GM18870 (cell line): ENCODE measurements at regions not wholly inside any gene's neighbourhood (a gene's known extent, or its start where the extent isn't known, plus 50 kb on each side); places are given as distances from the start of the nearest gene placed in this dataset.

ENCODE experiments used
- ATAC-seq: cut with Tn5 transposase; IDR thresholded peaks from one replicate; pipeline ENCODE4 v1.9.1; 2021; ENCODE audit warnings: moderate library complexity; ENCODE audit not compliant: unreplicated experiment

DNA sequence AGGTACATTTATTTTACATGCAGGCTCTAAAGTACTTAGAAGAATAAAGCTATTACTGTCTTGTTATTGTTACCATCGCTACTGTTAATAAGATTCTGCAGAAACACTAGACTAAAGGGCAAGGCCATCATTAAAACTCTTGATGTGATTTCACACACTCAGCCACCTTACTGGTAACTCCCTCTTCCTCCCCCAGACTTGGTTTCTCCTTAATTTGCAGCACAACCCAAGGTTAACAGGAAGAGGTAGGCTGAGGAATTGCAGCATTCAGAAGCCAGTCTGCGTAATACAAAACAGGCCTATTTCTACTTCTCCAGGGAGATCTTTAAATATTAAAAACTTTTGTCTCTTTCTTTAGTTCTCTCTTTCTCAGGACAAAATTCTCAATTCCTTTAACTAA lies 210.3 kb downstream of the BTG1 start:
- no peak for ATAC-seq

DNA sequence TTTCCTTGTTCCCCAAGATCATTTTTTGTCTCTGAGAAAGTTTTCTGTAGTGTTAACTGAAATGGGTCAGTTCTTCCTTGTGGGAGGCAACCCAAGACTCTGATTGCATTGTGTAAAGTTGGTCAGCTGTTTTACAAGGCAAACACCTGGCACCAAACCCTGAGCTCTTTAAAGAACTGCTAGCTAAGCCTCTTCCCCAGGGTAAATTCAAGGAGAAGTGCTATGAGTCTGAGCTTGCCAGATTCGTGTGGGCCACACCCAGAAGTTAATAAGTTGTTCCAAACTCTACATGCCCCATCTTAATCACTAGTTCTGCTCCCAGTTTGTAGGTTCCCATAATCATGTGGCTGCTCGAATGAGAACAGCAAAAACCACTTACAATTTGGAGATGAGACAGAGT lies 214.5 kb downstream of the BTG1 start:
- ATAC-seq: no peak

DNA sequence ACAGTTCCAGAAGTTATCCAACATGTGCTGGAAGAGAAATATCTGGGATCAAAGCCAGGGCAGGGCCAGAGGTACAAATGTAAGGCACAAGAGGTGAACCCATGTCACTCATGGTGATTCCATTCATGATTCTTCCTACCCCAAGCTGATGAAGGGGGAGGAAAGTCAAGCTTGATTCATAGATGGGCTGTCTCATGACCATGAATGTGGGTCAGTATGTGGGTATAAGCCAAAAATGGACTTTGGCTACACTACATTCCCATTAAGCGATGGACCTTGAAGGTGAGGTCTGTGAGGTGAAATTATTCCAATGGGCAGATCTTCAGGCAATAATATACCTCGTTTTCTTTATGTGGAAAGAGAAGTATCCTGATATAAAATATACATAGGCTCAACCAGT lies 217.1 kb downstream of the BTG1 start:
- ATAC-seq: no peak

DNA sequence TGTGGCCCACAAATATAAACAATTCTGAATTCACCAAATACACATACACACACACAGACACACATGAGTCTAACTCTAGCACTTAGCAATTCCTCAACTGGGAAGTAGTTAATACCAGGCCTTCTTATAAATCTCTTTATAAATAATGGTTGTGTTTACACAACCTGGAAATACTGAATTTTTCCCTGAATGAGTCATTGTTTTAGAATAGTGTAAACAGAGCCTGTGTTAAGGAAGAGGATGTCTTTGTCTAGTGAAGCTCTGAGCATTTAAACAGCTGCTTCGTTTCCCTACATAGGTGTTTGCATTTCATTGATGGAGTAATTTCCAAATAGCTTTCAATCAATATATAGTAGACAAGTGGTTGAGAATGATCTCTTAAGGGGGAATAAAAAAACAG lies 218.8 kb downstream of the BTG1 start:
- ATAC-seq: no peak

DNA sequence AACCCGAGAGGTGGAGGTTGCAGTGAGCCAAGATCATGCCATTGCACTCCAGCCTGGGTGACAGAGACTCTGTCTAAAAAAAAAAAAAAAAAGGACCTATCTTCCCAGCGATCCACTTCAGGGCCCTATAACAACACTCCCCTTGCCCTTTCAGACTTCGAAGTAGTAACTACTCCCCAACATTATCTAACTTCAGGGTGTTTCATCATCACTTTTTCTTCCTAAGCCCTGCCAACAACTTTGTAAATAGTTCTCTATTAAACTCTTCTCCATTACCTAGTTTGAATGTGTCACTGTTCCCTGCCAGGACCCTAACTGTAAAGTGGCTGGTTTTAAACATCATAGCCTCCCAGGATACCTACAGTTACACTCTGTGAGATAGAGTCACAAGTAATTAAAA lies 220.8 kb downstream of the BTG1 start:
- ATAC-seq: no peak

DNA sequence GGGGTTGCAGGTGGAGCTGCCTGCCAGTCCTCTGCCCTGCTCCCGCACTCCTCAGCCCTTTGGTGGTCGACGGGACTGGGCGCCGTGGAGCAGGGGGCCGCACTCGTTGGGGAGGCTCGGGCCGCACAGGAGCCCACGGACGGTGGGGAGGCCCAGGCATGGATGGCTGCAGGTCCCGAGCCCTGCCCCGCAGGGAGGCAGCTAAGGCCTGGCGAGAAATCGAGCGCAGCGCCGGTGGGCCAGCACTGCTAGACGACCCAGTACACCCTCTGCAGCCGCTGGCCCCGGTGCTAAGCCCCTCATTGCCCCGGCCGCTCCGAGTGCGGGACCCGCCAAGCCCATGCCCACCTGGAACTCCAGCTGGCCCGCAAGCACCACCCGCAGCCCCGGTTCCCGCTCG lies 221.8 kb downstream of the BTG1 start:
- no peak for ATAC-seq

DNA sequence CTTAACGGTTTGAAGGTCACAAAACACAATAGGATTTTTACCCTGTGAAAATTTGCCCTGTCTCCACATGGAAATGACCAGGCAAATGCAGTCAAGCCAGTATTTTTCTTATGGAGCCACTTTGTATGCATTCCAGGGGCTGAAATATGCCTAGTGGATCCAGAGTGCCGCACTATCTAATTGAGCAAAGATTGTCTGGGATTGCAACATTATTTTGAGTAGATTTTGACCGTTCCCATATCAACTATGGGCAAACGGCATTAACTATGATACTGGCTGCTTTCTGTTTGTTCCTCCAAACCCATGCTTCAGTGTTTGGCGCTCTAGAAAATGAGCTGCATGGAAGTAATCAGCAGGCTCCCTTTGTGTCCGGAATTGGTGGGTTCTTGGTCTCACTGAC lies 223.0 kb downstream of the BTG1 start:
- no peak for ATAC-seq

DNA sequence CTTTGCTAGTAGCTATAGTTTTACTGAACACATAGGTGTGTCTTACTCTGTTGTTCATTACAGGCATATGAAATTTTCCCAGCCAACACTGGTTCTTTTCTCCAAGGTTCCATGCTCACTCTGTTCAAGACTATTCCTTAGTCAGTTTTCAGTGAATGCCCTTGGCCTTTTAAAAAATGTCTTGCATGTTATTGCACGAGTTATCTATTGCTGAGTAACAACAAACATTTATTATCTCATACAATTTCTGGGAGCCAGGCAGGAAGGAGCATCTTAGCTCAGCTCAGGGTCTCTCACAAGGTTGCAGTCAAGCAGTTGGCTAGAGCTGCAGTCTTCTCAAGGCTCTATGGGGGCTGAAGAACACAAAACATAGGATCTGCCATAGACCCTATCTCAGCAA lies 223.5 kb downstream of the BTG1 start:
- no peak for ATAC-seq

DNA sequence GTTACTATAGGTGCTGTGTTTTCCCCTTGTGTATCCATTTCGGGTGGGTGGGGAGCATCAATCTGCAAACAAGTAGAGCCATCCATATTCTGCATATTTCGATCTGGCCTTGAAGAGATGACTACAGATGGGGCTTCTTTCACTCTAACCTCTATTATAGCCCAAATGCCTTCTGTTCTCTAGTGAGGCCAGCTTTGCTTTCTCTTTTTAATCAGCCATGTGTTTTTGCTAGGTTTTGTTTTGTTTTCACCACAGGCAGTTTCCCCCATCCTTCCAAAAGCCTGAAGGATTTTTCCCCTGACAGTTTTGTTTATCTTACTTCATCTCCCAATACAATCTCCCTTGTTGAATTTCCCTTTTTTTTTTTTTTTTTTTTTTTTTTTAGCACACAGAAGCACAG lies 224.1 kb downstream of the BTG1 start:
- no peak for ATAC-seq

DNA sequence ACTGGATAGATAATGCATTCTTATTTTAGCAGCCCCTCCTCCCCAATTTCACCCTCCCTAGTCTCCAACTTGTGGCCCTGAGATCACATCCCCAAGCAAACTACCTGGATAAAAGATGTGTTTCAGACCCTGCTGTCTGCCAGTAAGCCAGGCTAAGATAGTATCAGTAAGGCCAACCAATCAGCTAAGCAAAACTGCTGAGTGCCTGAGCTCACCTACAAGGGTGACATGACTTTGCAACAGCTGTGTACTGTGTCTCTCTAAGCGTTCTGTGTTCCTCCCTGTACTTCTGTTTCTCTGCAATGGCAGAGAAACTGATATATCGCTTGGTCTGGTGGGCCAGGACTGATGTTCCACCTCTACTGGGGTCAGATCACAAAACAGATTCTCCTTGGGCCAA lies 224.9 kb downstream of the BTG1 start:
- no peak for ATAC-seq

DNA sequence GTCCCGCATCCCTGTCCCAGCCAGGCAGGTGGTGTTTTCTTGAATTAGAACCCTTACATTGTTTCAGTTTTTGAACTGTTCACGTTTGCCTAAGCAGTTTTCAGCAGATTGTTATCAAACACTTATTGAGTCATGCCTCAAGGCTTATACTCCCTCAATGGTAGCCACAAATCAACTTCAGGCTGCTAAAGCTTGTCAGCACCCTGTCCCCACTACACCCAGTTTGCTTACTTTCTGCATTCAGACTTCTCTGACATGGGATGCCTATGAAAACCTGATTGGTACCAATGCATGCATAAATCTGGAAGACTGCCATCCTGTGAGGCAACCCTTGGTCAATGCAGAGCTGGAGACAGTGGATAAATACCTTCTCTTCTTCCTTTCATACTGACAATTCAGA lies 225.4 kb downstream of the BTG1 start:
- no peak for ATAC-seq

DNA sequence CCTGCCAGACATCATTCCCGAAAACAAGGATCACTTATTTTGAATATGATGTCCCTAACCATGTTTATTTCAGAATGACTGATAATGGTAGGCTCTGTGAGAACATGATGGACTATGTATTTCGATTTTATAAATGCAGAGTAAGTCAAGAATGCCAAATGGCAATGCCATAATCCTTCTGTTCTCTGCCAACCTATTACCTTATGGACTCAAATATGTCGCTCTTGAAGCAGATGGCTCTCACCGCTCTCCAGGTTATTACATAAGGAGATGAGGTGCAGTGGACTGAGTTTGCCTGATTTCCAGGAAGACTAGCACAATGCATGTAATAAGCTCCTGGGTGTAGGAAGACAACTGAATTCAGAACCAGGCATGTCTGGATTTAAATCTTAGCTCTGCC lies 227.2 kb downstream of the BTG1 start:
- ATAC-seq: no peak

DNA sequence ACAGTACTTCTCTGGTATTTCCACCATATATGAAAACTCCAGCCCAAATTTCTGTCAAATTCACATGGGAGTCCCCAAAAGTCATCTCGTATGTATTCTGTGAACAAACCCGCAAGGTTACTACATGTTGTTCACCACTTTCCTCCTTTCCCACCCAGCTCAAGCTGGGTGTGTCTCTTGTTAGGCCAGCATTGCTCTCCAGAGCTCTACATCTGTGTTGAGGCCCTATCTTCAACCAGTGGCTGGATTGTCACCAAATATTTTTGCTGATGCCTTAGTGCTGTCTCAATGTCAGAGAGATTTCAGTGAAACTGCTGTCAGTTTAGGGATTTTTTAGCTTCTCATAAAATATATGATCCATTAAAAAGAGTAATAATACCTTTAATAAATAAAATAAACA lies 230.9 kb downstream of the BTG1 start:
- no peak for ATAC-seq

DNA sequence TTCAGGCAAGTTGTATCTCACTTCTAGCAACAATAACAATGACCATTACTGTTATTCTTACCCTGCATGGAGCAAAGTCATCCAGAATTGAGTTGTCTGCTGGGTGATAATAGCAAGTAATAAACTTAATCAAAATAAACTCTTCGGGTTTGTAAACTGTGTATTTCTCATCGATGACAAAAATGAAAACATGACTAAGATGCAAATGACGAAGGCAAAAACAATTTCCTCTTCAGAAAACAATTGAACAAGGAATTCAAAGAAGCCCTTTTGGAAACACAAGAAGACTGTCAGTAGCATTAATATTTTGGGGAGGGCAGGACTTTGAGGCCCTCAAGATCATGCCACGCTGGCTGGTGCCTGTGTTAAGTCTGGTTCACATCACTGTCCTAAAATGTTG lies 232.0 kb downstream of the BTG1 start:
- ATAC-seq: no peak

DNA sequence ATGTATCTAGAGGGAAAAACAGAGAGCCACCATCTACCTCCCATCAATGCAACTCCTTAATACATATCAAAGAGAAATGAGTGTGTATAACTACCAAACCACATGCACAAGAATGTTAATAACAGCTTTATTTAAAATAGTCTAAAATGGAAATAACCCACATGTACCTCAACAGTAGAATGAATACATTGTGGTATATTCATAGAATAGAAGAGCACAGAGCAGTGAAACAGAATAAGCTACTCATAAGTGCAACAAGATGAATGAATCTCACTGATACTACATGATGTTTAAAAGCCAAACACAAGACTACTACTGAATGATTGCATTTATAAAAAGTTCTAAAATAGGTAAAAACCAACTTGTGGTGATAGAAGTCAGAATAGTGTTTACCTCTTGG lies 232.5 kb downstream of the BTG1 start:
- no peak for ATAC-seq

DNA sequence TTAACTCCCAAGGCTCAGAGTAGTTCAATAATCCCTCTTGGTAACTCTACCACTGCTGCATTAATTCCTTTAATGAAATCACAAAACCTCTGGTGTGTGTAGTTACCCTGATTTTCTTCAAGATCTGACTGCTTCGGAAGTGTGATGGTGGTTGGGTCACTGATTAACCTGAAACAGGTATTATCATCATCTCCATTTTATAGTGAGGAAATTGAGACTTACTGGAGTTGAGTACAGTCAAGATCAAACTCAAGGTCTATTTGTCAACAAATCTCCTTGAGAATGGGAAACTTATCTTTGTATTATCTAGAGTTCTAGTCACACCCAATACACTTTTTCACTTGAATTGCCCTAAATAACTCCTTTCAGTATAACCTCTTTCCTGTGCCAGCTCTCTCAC lies 233.5 kb downstream of the BTG1 start:
- no peak for ATAC-seq

DNA sequence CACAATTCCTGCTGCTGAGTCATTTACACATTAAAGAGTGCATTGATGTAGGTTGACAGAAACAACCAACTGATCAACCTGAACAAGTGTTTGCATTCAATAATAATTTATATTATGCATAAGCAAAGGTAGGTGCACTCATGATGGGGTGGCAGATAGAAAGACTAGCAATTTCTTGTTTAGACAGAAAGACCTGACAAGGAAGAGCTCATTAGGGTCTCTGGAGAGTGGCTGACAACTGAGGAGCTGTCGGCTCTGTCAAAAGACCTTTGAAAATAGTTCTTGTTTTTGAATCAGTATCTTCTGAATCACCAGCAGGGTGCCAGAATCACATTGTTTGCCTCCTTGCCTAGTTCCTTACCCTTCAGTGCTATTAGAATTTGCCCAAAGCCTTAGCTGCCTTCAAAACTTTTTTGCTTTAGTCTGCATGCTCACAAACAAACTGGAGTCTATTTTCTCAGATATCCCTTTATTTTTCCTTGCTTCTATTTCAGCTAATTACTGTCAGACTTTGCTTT lies 234.7 kb downstream of the BTG1 start:
- ATAC-seq: no peak

DNA sequence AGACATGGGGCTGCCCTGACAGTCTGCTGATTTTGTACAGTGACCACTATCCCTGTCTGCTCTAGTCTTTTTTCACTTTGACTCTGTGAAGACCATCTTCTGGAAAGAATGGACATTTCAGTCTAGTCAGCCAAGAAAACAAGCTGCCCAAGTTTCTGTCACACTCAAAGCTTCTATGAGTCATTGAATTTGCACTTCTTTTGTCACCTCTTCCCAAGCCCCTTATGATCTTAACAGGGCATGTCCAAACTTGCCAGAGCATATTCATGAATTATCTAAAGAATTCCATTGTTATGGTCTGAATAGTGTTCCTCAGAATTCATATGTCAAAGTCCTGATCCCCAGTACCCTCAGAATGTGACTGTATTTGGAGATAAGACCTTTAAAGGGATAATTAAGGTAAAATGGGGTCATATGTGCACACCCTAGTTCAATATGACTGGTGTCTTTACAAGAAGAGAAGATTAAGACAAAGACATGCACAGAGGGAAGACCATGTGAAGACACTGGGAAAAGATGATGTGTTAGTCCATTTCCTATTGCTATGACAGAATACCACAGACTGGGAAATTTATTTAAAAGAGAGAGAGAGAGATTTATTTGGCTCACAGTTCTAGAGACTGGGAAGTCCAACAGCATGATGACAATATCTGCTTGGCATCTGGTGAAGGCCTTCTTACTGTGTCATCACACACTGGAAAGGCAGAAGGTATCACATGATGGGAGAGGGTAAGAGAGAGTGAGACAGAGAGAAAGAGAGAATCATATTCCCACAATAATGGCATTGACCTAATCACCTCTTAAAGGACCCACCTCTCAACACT lies 242.6 kb downstream of the BTG1 start:
- no peak for ATAC-seq

DNA sequence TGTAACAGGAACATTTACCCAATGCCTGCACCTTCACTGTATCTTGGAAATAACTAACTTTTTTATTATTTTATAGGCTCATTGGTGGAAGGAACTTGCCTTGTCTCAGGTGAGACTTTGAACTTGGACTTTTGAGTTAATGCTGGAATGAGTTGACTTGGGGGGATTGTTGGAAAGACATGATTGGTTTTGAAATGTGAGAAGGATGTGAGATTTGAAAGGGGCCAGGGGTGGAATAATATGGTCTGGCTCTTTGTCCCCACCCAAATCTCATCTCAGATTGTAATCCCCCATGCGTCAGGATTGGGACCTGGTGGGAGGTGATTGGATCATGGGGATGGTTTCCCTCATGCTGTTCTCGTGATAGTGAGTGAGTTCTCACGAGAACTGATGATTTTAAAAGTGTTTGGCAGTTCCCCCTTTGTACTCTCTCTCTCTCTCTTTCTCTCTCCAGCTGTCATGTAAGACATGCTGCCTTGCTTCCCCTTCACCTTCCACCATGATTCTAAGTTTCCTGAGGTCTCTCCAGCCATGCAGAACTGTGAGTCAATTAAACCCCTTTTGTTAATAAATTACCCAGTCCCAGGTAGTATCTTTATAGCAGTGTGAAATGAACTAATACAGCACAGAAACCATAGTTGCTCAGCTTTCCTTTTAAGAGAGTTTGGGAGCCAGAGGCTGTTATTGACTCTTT lies 244.1 kb downstream of the BTG1 start:
- no peak for ATAC-seq

DNA sequence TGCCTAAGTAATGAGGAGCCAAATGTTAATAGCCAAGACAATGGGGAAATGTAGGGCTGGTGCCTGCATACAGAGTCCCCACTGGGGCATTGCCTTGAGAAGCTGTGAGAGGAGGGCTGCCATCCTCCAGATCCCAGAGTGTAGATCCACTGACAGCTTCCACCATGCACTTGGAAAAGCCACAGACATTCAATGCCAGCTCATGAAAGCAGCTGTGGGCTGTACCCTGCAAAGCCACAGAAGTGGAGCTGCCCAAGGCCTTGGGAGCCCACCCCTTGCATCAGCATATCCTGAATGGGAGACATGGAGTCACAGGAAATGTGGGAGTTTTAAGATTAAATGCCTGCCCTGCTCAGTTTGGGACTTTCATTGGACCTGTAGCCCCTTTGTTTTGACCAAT lies 244.7 kb downstream of the BTG1 start:
- no peak for ATAC-seq

DNA sequence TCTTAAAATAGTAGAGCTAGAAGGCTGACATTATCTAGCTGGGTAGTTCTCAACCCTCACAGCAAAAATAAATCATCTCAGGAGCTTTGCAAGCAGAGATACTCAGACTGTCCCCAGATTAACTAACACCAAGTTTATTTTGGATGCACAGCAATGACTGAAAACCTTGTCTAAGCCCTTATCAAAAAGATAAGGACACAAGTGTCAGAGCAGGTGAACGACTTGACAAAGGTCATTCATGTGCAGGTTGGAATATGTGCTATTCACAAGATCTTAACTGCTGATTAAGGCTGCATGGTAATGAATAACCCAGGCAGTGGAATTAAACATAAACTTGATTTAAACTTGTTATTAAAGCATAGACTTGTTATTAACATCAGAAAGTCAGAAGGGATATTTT lies 246.6 kb downstream of the BTG1 start:
- no peak for ATAC-seq

DNA sequence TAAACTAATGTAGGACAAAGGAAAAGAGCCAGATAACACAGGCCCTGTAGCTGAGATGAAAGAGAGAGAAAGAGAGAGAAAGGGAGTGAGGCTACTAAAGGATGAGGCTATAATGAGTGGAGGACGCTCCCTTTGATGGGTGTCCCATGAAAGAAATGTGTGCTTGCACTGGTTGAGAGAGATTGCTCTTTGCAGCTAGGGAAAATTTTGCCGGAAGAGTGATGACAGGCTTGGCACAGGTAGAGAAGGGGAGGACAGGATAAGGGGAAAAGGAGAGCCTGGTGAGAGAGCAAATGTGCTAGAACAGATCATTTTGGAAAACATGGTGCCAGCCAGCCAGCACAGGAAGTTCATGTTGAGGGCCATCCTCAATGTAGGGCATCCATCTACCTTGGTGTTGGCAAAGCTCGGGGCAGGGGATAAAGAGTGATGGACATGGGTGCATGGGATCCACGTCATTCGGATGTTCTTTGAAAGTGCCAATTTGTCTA lies 248.6 kb downstream of the BTG1 start:
- no peak for ATAC-seq
